ENCODE measurements at regions not wholly inside any gene's neighbourhood (a gene's known extent, or its start where the extent isn't known, plus 50 kb on each side); places are given as distances from the start of the nearest gene placed in this dataset.
"Not testable (repeated sequence)": the region's sequence is repeated elsewhere in the genome, so short reads cannot be mapped to it uniquely, and the experiment has no call there.

GRCh38 chr5:124504081-124504916, 242.1 kb downstream of the ZNF608 start:
- DNase-seq: no peak

- DNase-seq: no peak
Observed at GRCh38 chr5:124502551-124502950, 243.9 kb downstream of the ZNF608 start.

GRCh38 chr5:124499818-124500217, 246.6 kb downstream of the ZNF608 start:
- DNase-seq: not testable (repeated sequence)

- DNase-seq: not testable (repeated sequence)
Observed at GRCh38 chr5:124496968-124497367, 249.5 kb downstream of the ZNF608 start.

GRCh38 chr5:124494540-124495116, 251.8 kb downstream of the ZNF608 start:
- DNase-seq: no peak

- no peak for DNase-seq
Observed at GRCh38 chr5:124492444-124493224, 253.8 kb downstream of the ZNF608 start.

- DNase-seq: not testable (repeated sequence)
Observed at GRCh38 chr5:124490315-124490714, 256.1 kb downstream of the ZNF608 start.

GRCh38 chr5:124481419-124481818, 265.0 kb downstream of the ZNF608 start:
- no peak for DNase-seq

- DNase-seq: no peak
Observed at GRCh38 chr5:124480964-124481363, 265.5 kb downstream of the ZNF608 start.

- DNase-seq: no peak
Observed at GRCh38 chr5:124480022-124480421, 266.4 kb downstream of the ZNF608 start.

GRCh38 chr5:124478264-124478663, 268.2 kb downstream of the ZNF608 start:
- no peak for DNase-seq

GRCh38 chr5:124477577-124477976, 268.9 kb downstream of the ZNF608 start:
- no peak for DNase-seq

- DNase-seq: no peak
Observed at GRCh38 chr5:124477062-124477461, 269.4 kb downstream of the ZNF608 start.

GRCh38 chr5:124474528-124475215, 271.8 kb downstream of the ZNF608 start:
- DNase-seq: no peak

- DNase-seq: no peak
Observed at GRCh38 chr5:124468671-124469411, 277.6 kb downstream of the ZNF608 start.

- DNase-seq: no peak
Observed at GRCh38 chr5:124467745-124468144, 278.7 kb downstream of the ZNF608 start.

- DNase-seq: no peak
Observed at GRCh38 chr5:124466011-124466410, 280.4 kb downstream of the ZNF608 start.

GRCh38 chr5:124463851-124464250, 282.6 kb downstream of the ZNF608 start:
- no peak for DNase-seq

- no peak for DNase-seq
Observed at GRCh38 chr5:124462751-124463150, 283.7 kb downstream of the ZNF608 start.

GRCh38 chr5:124461941-124462340, 284.5 kb downstream of the ZNF608 start:
- no peak for DNase-seq

- no peak for DNase-seq
Observed at GRCh38 chr5:124461157-124461556, 285.3 kb downstream of the ZNF608 start.

- DNase-seq: no peak
Observed at GRCh38 chr5:124460642-124461041, 285.8 kb downstream of the ZNF608 start.

All from CD4-positive, alpha-beta T cell treated with Interleukin-1 beta for 1 hour (primary cell).